G401 (cell line): ENCODE measurements at regions not wholly inside any gene's neighbourhood (a gene's known extent, or its start where the extent isn't known, plus 50 kb on each side); places are given as distances from the start of the nearest gene placed in this dataset.

Experiments
- DNase-seq: peaks from one replicate; pipeline ENCODE4 v3.0.0-alpha.2; 2015; ENCODE audit warnings: low spot score
- in situ Hi-C: cut with HindIII; loops from 2 replicates; pipeline ENCODE4 v1.10.0; 2016; ENCODE audit warnings: low sequenced_read_pairs, mixed read lengths

GRCh38 chr12:114764510-114764909 is 80.5 kb upstream of the TBX3 start:
- no peak for DNase-seq
- in situ Hi-C loops, result no loop called here

- no peak for DNase-seq
- in situ Hi-C loops, result no loop called here
These were observed 78.6 kb upstream of the TBX3 start for GRCh38 chr12:114762490-114763110.

- no peak for DNase-seq
- in situ Hi-C loops, result no loop called here
These were observed 76.3 kb upstream of the TBX3 start for GRCh38 chr12:114760151-114760877.

GRCh38 chr12:114759635-114760034 is 75.7 kb upstream of the TBX3 start:
- DNase-seq, result no peak
- in situ Hi-C loops, result no loop called here

- in situ Hi-C loops, result no loop called here
- DNase-seq, result no peak
These were observed 73.8 kb upstream of the TBX3 start for GRCh38 chr12:114757684-114758325.

- DNase-seq, result no peak
- in situ Hi-C loops, result no loop called here
These were observed 68.2 kb upstream of the TBX3 start for GRCh38 chr12:114752217-114752616.

- in situ Hi-C loops, result no loop called here
- no peak for DNase-seq
These were observed 67.7 kb upstream of the TBX3 start for GRCh38 chr12:114751712-114752111.

- no peak for DNase-seq
- in situ Hi-C loops, result no loop called here
These were observed 66.9 kb upstream of the TBX3 start for GRCh38 chr12:114750917-114751316.

GRCh38 chr12:114749065-114749464 is 65.1 kb upstream of the TBX3 start:
- in situ Hi-C loops, result no loop called here
- DNase-seq, result no peak

GRCh38 chr12:114747012-114747858 is 63.3 kb upstream of the TBX3 start:
- in situ Hi-C loops, result no loop called here
- no peak for DNase-seq

GRCh38 chr12:114746297-114747011 is 62.5 kb upstream of the TBX3 start:
- in situ Hi-C loops, result no loop called here
- DNase-seq, result no peak

- DNase-seq, result no peak
- in situ Hi-C loops, result no loop called here
These were observed 60.7 kb upstream of the TBX3 start for GRCh38 chr12:114744691-114745090.

- no peak for DNase-seq
- in situ Hi-C loops, result no loop called here
These were observed 60.3 kb upstream of the TBX3 start for GRCh38 chr12:114744285-114744684.

GRCh38 chr12:114743799-114744198 is 59.8 kb upstream of the TBX3 start:
- DNase-seq, result no peak
- in situ Hi-C loops, result no loop called here

GRCh38 chr12:114743289-114743688 is 59.3 kb upstream of the TBX3 start:
- DNase-seq, result no peak
- in situ Hi-C loops, result no loop called here

- in situ Hi-C loops, result no loop called here
- no peak for DNase-seq
These were observed 58.4 kb upstream of the TBX3 start for GRCh38 chr12:114742363-114742762.

- in situ Hi-C loops, result no loop called here
- no peak for DNase-seq
These were observed 58.0 kb upstream of the TBX3 start for GRCh38 chr12:114741940-114742339.

- DNase-seq, result no peak
- in situ Hi-C loops, result no loop called here
These were observed 56.5 kb upstream of the TBX3 start for GRCh38 chr12:114740448-114740847.

- in situ Hi-C loops, result no loop called here
- no peak for DNase-seq
These were observed 54.6 kb upstream of the TBX3 start for GRCh38 chr12:114738460-114739184.
